Kasumi-1 (cell line): ENCODE measurements at regions not wholly inside any gene's neighbourhood (a gene's known extent, or its start where the extent isn't known, plus 50 kb on each side); places are given as distances from the start of the nearest gene placed in this dataset.

ENCODE experiments used
- DNase-seq, 2 experiments: peaks; one replicate each; lab custom pipeline; 2025; lab: John Stamatoyannopoulos, UW

DNA sequence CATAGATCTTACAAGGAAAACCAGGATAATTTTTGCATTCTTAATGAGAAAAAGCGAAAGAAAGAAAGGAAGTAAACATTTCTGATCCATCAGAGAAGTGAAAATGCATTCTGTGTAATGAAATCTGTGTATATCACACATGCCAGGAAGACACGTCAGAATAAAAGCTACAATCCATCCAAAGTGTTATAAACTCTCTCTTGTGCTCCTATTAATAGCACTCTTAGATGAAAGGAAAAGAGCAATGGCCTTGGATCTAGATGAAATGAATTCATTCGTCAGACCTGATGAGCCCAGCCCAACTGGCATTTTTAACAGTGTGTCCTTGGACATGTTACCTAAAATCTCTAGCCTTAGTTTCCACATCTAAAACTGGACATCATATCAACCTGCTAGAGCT, 885.5 kb downstream of the CDH11 start:
- DNase-seq, result no peak

DNA sequence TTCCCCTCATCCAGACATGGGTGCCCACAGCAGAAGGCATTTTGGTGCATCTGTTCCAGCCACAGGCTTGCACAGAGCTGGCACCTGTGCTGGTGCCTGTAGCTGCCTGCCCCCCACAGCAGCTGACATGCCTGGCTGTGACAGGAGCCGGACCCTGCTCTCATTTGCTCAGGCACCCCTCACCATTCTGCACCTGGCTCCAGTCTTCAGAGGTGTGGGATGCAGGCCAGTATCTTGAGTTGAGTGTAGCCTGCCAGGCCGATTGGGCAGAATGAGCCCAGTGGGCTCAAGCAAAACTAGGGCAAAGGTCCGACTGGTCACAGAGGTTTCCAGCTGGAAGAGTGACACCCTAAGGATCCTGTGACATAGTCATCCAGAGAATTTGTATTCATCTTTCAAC, 887.7 kb downstream of the CDH11 start:
- DNase-seq, result no peak

DNA sequence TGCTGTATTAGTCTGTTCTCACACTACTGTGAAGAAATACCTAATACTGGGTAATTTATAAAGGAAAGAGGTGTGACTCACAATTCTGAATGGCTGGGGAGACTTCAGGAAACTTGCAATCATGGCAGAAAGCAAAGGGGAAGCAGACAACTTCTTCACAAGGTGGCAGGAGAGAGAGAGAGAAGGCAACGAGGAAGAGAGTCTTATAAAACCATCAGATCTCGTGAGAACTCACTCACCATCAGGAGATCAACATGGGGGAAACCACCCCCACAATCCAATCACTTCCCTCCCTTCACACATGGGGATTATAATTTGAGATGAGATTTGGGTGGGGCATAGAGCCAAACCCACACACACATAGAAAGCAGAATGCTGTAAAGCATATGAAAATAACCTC, 896.2 kb downstream of the CDH11 start:
- no peak for DNase-seq

DNA sequence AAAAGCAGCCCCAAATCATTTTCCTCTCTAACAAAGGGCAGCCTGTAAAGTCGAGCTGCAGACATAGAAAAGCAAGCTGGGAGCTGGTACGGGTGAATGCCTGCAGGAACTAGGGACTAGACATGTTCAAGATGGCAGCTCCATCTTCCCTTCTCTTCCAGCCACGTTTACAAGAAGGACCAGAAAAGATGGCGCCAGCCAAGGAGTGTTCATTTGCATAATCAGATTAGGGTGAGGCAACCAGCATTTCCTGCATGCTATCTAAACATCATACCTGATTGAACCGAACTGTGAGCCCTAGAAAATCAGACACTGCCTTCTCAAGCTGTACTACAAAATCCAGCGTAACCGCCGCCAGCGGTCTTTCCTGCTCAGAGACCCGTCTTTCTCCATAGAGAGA, 896.8 kb downstream of the CDH11 start:
- no peak for DNase-seq

DNA sequence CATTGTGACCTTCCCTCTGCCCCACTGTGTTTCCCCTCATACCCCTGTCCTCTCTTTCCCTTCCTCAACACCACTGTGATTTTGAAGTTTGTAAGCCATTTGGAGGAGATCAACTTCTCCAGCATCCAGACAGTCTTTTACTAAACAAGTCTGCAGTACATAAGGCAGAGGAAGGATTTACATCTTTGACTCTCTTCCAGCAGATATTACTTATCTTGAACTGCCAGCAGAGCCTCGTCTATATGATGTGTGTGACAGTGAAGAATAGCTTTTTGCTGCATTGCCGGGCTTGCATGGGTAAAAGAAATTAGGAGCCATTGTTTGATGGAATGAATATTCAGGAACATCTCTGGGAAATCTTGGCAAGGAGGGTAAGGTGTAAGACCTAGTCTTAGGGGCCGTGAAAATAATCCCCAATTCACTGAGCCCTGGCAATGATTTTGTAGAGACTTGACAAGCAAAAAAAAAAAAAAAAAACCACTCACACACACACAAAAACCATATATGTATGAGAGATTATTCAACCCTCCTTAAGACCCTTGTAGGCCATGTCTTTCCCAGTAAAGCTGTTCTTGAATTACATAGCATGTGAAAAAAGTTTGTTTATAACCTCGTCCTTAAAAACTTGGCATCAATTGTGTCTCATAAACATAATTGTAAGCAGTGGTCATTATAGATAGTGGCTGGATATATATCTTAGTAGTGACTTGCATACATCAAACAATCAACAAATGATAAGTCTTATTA, 903.9 kb downstream of the CDH11 start:
- no peak for DNase-seq

DNA sequence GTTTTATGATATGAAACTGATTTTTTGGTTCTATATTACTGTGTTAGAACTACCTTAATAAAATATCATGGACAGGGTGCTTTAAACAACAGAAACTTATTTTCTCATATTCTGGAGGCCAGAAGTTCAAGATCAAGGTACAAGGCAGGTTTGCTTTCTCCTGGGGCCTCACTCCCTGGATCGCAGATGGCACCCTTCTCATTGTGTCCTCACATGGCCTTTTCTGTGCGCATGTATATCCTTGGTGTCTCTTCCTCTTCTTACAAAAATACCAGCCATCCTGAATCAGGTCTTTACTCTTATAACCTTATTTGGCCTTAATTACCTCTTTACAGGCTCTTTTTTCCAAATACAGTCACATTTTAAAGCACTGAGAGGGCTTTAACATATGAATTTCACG, 906.1 kb downstream of the CDH11 start:
- DNase-seq, result no peak

DNA sequence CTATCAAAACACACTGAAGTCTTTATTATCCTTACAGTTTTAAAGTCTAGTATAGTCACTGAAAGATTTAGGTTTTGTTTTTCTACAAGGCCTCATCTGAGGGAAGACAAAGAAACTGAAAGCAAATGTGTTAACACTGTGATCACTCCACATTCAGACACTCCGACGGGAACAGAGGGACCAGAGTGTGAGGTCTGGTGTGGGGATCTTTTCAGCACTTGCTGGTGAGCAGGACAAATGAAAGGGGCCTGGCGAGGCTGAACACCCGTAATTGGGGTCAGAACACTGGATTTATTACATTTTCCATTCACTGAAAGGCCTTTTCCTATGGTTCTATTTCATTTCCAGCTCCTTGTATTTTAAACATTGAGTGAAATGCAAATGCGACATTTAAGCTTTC, 910.5 kb downstream of the CDH11 start:
- no peak for DNase-seq

DNA sequence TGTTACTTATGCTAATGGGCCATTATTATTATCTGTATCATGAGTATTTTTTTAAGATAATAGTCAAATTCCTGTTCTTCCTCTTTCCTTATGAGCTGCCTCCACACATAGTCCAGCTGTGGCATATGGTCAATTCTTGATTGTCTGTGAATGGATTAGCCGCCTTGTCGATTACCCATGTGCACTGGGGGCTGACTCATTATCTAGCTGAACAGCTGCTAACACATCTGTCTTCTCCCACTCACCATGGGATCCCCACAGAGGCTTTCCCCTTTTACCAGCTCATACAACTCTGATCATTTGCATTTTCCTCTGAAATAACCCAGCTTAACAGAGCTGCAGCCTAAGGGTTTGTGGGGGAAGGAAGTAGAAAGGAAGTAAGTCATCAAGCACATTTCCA, 915.0 kb downstream of the CDH11 start:
- DNase-seq, result no peak

DNA sequence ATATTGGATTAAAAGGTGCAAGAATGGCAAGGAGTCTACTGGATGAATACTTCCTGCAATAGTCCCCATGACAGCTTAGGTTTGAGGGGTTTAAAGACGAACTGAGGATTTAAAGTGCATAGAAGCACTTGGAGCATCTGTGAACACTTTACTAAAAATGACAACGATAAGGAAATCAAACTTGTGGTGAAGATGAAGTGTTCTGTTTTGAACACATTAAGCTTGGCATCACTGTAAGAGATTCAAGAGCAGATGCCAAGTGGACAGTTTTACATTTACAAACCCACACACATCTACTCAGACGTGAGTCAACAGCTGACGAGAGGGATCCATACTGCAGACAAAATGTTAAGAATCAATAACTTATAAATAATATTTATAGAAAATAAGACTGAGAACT, 918.7 kb downstream of the CDH11 start:
- DNase-seq, result no peak

DNA sequence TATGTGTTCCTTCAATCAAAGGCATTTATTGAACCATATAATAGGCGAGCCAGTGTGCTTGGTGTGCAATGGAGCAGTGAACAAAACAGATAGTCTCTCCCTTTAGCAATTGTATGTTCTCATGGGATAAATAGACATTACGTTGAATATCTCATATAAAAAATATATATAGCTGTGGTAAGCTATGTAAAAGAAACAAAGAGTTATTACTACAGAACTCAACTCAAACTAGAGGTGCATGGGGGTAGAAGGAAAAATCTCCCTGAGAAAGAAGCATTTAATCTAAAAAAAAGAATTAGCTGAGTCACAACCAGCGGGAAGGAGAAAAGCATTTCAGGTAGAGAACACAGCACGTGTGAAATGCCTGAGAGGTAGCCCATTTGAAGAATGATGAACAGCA, 919.3 kb downstream of the CDH11 start:
- DNase-seq, result no peak

DNA sequence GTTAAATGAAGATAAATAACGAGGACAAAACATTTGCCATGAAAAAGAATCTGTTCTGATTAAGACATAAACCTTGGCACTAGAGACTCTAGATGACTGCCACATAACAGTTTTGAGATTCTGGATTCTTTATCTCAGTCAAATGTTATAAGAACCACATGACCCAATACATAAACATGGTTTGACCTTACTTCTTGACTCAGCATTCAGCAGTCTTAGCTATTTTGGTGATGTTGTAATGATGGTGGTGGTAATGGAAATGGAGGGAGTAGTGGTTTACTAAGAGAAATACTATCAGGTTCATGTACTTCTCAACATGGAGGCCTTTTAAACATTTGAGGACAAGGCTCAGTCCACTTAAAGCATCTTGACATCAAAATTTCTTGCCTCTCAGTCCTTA, 925.4 kb downstream of the CDH11 start:
- DNase-seq, result no peak

DNA sequence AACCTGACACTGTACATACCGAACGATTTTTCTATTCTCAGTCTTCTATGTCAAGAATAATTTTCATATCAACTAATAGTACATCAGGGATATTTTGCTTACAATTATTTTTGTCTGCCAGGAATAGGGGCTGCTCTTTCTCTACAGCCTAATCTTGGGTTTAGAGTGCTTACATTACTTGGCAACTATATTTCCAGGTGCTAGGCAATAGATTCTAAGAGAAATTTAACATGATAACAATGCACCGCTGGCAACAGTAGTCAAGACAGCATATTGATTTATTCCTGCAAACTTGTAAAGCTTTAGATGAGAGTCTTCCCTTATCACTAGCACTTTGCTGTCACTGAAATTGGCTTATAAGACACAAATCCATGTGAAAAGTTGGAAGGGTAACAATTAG, 935.9 kb downstream of the CDH11 start:
- DNase-seq, result no peak

DNA sequence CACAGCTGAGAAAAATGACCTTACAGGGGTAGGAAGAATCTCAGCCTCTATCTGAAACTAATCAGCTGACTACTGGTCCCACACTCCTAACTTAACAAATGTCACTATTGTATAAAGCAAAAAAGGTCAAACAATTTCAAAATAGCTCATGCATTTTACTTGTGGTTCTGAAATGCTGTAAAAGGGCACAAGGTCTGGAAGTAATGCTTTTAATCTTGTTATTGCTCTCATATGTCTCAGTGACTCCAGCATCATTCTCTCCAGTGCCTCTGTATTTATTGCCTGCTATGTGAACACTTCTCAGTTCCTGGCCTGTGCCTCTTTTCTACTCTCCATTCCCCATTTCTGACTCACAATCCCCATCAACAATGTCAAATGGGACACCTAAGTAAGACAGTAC, 937.7 kb downstream of the CDH11 start:
- no peak for DNase-seq

DNA sequence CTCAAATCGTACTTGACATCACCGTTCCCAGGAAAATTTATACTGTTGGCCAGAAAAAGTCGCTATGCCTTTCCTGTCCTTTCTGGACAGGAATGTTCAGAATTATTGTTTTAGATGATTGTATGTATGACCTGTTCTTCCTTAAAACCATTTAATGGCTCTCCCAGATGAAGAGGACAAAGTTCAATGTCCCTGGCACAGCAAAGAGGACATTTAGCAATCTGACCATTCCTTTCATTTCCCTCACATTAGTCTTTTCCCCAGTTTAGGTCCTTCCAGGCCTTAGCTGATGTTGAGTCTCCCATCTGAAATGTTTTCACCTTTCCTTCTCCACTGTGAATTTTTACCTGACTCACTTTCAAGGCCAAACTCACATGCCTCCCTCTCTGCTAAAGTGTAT, 938.9 kb downstream of the CDH11 start:
- DNase-seq, result no peak

DNA sequence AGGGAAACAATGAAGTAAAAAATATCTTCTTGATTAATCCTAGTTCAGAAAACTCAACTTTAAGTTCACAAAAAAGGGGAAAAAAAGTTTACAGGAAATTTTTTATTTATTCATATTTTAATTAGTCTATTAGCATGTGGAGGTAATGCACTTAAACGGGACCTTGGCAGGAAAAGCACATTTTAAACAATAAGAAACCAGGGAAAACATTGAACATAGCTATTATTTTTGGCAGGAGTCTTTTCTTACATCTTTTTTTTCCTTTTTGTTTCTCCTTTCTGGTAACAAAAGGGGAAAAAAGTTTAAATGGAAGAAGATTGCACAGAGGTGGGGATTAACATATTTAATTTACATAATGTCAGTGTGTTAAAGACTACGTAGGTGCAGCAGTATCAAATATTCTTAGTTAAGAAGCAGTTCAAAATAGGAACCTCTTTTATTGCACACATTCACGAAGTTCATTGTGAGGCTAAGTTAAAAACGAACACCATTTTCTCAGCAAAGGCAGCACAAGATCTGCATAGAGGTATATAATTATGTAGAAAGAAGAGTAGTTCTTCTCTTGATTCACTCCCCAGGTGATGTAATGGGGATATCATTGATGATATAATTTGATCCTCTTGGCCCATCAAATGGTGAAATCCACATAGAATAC, 940.5 kb downstream of the CDH11 start:
- DNase-seq, result no peak

DNA sequence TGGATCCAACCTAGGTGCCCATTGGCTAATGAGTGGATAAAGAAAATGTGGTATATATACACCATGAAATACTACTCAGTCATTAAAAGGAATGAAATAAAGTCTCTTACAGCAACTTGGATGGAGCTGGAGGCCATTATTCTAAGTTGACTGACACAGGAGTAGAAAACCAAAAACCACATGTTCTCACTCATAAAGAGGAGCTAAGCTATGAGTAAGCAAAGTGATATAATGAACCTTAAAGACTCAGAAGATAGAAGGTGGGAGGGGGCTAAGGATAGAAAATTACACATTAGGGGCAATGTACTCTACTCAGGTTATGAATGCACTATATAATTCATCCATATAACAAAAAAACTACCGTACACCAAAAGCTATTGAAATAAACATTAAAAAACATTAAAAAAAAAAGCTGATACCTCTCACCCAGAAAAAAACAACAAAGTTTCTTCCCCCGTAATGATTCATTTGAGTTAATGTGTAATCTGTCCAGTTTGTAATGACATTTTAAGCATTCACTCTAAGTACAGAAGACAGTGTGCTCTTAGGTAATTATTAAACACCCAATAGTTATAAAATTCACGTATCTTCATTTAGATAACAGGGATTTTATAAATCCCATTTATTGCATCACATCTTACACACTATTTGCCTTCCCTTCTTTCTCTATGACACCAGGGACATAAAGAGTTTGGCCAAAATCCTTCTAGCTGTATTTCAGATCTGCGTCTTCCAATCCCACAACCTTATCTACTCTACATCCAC, 941.5 kb downstream of the CDH11 start:
- no peak for DNase-seq

DNA sequence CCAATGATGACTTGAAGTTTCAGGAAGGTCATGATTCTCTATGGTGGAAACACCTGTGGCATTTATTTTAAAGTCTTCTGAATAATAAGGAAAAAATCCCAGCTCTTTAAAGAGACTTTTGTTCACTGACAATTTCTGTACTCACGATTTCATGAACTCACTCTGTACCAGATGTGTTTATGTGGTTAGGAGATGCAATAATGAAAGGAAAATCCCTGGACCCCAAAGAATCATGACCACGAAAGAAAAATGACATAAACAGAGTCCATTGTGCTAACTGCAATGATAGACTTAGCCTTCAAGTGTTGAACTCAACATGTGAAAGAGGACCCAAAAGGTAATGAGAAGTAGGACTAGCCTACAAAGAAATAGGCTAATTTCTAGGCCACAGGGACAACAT, 947.5 kb downstream of the CDH11 start:
- no peak for DNase-seq

DNA sequence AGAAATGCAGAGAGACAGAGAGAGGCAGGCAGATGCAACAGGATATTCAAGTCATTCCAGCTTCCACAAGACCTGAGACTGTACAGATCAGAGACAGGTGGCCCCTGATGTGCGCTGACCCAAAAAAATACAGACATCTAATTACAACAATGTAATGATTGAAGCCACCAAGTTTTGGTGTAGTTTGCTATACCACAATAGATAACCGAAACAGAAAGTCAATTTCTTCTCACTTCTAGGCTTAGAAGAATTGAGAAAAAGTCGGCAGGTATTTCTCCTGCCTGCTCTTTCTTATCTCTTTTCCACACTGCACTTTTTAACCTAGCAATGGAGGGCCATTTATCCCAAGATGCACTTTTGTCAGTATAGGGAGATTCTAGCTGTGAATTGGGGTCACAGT, 949.2 kb downstream of the CDH11 start:
- no peak for DNase-seq

DNA sequence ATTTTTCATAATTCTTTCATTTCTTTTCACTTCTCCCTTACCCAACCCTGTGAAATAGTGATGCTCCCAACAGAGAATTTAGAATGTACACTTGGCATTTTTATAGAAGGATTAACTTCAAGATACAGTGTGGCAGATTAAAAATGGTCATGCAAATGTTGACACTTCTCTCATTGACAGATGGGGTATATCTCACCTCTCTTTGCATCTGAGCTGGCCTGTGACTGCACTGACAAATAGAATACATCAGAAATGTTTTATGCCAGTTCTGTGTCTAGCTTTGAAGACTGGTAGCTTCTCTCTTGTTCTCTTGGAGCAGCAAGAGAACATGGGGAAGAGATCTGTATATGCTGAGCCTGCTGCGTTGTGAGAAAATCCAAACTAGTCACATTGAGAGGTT, 949.6 kb downstream of the CDH11 start:
- no peak for DNase-seq

DNA sequence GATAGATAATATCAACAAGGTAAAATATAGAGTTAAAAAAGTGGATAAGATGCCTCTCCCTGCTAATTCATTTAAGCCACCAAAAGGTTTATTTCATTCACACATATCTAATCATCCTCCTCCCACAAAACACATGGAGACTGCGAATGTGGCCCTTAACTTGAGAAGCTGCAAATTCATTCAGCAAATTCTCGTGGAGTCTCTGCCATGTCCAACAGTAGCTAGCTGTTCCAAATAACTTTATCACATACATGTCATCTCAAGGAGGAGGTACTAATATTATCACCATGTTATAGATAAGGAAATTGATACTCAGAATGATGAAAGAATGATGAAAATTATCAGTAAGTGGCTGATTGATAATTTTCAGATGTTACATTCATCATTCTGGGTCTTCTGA, 950.2 kb downstream of the CDH11 start:
- no peak for DNase-seq

DNA sequence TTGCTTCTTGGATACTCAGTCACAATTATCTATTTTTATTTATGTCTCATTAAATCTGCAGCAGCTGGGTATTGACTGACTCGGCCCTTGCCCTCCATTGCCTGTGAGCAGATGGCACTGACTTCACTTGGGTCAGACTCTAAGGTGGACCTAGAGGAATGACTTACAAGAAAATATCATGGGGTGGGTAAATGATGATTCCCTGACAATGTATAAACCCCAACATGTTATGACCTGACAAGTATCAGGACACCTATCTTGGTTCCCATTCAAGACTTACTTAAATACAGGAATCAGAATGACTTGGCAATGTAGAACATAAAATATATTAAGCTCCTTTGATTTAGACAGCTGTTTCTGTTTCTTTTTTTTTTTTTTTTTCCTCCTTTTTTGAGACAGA, 953.5 kb downstream of the CDH11 start:
- DNase-seq, result no peak

DNA sequence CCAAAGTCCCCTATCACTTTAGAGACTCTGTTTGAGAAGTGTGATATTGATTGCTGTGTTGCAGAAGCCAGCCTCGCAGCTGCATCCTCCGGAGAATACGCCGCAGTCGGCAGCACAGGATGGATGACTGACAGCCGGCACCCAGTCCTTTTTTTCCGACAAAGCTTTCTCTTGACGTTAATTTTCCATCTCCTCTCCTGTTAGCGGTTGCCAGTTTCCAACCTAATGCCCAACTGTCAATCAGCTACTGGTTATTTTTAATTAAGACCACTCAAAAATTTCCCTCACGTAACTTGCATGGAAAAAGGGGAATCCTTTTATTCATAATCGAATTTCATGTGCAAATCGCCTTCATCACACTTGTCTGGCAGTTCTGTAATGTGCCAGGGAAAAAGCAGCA, 953.9 kb downstream of the CDH11 start:
- no peak for DNase-seq

DNA sequence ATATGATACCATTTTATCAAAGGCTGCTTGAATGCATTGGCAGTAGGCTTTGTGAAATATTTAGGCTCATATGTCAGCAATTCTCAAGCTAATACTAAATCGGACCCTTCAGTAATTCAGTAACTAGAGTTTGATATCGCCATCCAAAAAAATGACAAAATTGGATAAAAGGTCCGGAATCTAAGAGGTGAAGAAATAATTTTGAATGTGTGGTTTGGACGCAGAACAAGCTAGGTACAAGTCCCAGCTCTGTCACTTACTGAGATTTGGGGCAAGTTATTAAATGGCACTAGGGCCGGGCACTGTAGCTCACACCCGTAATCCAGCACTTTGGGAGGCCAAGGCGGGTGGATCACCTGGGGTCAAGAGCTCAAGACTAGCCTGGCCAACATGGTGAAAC, 956.5 kb downstream of the CDH11 start:
- DNase-seq, result no peak
